Kidney tubule cell (primary cell): ENCODE measurements at regions not wholly inside any gene's neighbourhood (a gene's known extent, or its start where the extent isn't known, plus 50 kb on each side); places are given as distances from the start of the nearest gene placed in this dataset.
A peak's percentile ranks its signal among the peaks of the same experiment; 100 is the strongest.
"Not testable (repeated sequence)": the region's sequence is repeated elsewhere in the genome, so short reads cannot be mapped to it uniquely, and the experiment has no call there.

ENCODE experiments used
- DNase-seq: peaks from one replicate; pipeline ENCODE4 v3.0.0-alpha.2; 2018; ENCODE audit warnings: low spot score

GRCh38 chr2:111579500-111580134 is 304.4 kb downstream of the ANAPC1 start:
- DNase-seq: not testable (repeated sequence)

GRCh38 chr2:111580616-111581015 is 303.4 kb downstream of the ANAPC1 start:
- DNase-seq: not testable (repeated sequence)

- DNase-seq: not testable (repeated sequence)
These were observed 301.9 kb downstream of the ANAPC1 start for GRCh38 chr2:111582090-111582489.

- not testable (repeated sequence) for DNase-seq
These were observed 300.5 kb downstream of the ANAPC1 start for GRCh38 chr2:111583480-111583879.

GRCh38 chr2:111584540-111584939 is 299.5 kb downstream of the ANAPC1 start:
- DNase-seq: not testable (repeated sequence)

GRCh38 chr2:111584950-111585349 is 299.0 kb downstream of the ANAPC1 start:
- not testable (repeated sequence) for DNase-seq

GRCh38 chr2:111586014-111586413 is 298.0 kb downstream of the ANAPC1 start:
- not testable (repeated sequence) for DNase-seq

GRCh38 chr2:111595072-111595471 is 288.9 kb downstream of the ANAPC1 start:
- DNase-seq: not testable (repeated sequence)

GRCh38 chr2:111596808-111597705 is 286.9 kb downstream of the ANAPC1 start:
- not testable (repeated sequence) for DNase-seq

- not testable (repeated sequence) for DNase-seq
These were observed 285.0 kb downstream of the ANAPC1 start for GRCh38 chr2:111598944-111599343.

- DNase-seq: not testable (repeated sequence)
These were observed 281.7 kb downstream of the ANAPC1 start for GRCh38 chr2:111602259-111602658.

- not testable (repeated sequence) for DNase-seq
These were observed 278.2 kb downstream of the ANAPC1 start for GRCh38 chr2:111605798-111606197.

GRCh38 chr2:111606632-111607031 is 277.4 kb downstream of the ANAPC1 start:
- DNase-seq: not testable (repeated sequence)

GRCh38 chr2:111609146-111609844 is 274.7 kb downstream of the ANAPC1 start:
- DNase-seq: not testable (repeated sequence)

- not testable (repeated sequence) for DNase-seq
These were observed 274.0 kb downstream of the ANAPC1 start for GRCh38 chr2:111610035-111610434.

- no peak for DNase-seq
These were observed 267.3 kb downstream of the ANAPC1 start for GRCh38 chr2:111616651-111617218.

- peak; percentile 79 for DNase-seq
These were observed 266.4 kb downstream of the ANAPC1 start for GRCh38 chr2:111617299-111618225.

- DNase-seq: peak; percentile 75
These were observed 265.6 kb downstream of the ANAPC1 start for GRCh38 chr2:111618226-111618977.

- no peak for DNase-seq
These were observed 264.8 kb downstream of the ANAPC1 start for GRCh38 chr2:111618978-111619902.
